ENCODE measurements at regions not wholly inside any gene's neighbourhood (a gene's known extent, or its start where the extent isn't known, plus 50 kb on each side); places are given as distances from the start of the nearest gene placed in this dataset.
"Not testable (repeated sequence)": the region's sequence is repeated elsewhere in the genome, so short reads cannot be mapped to it uniquely, and the experiment has no call there.

DNA sequence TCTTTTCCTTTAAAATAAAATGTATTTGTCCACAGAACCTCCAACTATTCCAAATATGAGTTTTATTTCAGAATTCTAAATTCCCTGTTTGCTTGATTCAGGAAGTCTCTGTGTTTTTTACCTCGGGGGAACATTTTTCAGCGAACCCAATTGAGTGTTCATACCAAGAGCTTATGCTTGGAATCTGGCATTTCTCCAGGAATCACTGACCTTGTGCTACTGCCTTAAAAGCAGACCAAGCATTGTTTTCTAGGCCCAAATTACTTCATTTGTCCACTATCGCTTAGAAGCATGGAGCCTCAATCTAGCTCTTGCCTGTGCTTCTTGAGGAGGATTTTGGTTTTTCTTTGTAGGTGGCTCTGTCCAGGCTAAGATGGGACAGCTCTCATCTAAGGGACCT, 59.4 kb downstream of the EBLN1 start:
- no peak for DNase-seq

- DNase-seq: no peak
Measured at GRCh38 chr10:22156750-22157149, 61.1 kb downstream of the EBLN1 start.

DNA sequence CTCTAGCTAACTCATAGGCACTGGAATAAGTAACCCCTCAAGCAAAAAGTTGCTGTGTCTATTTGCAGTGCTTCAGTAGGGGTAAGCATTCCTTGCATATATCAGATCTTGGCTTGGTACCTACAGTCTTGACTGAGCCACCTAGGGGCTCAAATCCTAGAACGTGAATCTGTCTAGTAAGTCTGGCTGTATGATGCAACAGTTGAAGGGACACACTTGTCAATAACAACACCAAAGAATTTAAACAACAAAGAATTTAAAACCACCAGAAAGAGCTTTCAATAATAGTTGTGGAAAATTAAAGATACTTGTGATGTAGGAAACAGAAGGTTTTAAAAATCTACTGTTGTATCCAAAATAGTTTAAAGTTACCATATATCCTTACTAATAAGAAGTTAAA, 65.4 kb downstream of the EBLN1 start:
- DNase-seq: no peak

- no peak for DNase-seq
Measured at GRCh38 chr10:22150842-22151241, 67.0 kb downstream of the EBLN1 start.

DNA sequence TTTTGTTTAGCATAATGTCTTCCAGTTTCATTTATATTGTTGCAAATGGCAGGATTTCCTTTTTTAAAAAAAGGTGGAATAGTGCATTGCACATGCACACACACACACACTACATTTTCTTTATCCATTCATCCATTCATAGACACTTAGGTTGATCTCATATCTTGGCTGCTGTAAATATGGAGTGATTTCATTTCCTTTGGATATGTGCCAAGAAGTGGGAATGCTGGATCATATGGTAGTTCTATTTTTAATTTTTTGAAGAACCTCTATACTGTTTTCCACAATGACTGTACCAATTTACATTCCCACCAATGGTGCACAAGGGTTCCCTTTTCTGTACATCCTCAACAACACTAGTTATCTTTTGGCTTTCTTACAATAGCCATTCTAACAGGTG, 68.9 kb downstream of the EBLN1 start:
- no peak for DNase-seq

GRCh38 chr10:22145873-22146272, 71.9 kb downstream of the EBLN1 start:
- not testable (repeated sequence) for DNase-seq

GRCh38 chr10:22137542-22137941, 80.3 kb downstream of the EBLN1 start:
- DNase-seq: no peak

GRCh38 chr10:22135591-22135990, 82.2 kb downstream of the EBLN1 start:
- no peak for DNase-seq

GRCh38 chr10:22133749-22134624, 83.8 kb downstream of the EBLN1 start:
- DNase-seq: no peak

- not testable (repeated sequence) for DNase-seq
Measured at GRCh38 chr10:22130824-22131223, 87.0 kb downstream of the EBLN1 start.

GRCh38 chr10:22129612-22130011, 88.2 kb downstream of the EBLN1 start:
- DNase-seq: not testable (repeated sequence)

GRCh38 chr10:22121181-22121580, 96.6 kb downstream of the EBLN1 start:
- DNase-seq: not testable (repeated sequence)

DNA sequence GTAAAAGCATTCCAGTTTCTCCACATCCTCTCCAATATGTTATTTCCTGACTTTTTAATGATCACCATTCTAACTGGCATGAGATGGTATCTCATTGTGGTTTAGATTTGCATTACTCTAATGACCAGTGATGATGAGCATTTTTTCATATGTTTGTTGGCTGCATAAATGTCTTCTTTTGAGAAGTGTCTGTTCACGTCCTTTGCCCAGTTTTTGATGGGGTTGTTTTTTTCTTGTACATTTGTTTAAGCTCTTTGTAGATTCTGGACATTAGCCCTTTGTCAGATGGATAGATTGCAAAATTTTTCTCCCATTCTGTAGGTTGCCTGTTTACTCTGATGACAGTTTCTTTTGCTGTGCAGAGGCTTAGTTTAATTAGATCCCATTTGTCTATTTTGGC, 97.7 kb downstream of the EBLN1 start:
- not testable (repeated sequence) for DNase-seq

- not testable (repeated sequence) for DNase-seq
Measured at GRCh38 chr10:22119575-22119974, 98.2 kb downstream of the EBLN1 start.

DNA sequence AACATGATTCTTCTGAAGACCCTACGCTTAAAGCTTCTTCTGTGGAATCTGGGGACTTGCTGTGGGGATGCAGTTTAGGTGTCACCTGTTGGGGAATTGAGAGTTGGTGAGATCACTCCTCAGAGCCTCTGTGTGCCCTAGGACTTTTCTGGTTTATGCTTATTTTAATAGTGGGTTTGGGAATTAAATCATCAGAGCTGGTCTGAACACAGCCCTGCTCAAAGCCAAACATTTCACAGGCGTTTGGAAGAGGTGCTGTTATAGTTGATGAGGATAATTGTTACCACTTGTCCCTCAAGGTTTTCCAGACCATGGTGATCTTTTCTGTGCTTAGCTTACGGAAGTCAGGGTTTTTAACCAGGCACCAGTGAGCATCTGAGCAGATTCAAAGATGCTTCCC, 106.1 kb downstream of the EBLN1 start:
- DNase-seq: no peak

- no peak for DNase-seq
Measured at GRCh38 chr10:22111260-22111659, 106.6 kb downstream of the EBLN1 start.

- DNase-seq: no peak
Measured at GRCh38 chr10:22110761-22111160, 107.1 kb downstream of the EBLN1 start.

DNA sequence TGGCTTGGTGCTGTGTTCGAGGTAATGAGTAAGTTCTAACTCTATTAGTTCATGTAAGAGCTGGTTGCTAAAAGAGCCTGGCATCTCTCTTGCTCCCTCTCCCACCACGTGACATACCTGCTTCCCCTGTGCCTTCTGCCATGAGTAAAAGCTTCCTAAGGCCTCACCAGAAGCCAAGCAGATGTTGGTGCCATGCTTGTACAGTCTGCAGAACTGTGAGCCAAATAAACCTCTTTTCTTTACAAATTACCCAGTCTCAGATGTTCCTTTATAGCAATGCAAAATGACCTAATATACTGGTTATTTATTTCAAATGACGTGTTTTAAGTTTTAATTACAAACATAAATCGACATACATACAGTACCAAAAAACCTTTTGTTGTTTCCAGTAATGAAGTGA, 101.7 kb upstream of the DNAJC1 start:
- no peak for DNase-seq

DNA sequence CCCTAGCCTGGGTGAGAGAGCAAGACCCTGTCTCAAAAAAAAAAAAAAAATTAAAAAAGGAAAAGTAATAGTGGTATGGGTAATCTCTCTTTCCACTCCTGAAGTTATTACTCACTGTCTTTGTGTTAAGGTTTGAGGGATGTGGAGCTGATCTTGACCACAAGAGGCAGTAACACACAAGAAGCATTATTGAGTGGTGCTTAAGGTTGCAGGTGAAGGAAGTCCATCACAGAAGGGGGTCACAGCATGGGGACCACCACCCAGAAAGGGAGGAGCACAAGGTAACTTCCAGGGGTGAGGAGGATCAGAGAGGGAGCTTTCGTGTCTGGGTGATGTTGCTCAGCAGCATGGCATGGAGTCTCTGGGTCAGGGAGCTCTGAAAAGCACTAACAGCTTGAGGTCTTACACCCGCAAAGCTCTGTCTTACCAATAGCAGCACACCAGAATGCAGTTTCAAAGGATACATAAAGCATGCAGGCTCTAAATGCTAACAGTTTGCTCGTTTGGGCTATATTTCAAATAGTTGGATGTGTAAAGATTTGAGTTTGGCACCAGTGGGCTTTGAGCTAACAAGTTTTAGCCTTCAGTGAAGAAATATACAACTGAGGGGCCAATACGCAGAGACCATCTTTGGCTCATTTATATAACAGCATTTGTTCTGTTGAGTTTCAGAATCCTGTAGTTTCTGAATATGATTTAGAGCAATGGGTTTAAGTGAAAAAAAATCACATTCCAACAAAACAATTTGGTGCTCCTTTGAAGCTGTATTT, 100.4 kb upstream of the DNAJC1 start:
- DNase-seq: no peak

DNA sequence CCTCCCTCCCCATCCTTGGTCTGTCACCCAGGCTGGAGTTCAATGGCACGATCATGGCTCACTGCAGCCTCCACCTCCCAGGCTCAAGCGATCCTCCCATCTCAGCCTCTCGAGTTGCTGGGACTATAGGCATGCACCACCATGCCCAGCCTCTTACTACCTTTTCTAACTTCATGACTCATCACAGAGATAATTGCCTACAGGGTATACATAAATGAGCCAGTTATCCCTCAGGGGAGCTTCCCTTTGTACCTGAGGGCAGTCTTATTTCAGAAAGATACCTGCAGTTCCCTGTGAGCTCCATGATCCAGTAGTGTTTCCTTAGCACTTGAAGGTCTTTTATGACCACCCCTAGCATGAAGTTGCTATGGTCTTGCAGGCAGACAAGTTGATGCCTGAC, 94.2 kb upstream of the DNAJC1 start:
- DNase-seq: no peak

DNA sequence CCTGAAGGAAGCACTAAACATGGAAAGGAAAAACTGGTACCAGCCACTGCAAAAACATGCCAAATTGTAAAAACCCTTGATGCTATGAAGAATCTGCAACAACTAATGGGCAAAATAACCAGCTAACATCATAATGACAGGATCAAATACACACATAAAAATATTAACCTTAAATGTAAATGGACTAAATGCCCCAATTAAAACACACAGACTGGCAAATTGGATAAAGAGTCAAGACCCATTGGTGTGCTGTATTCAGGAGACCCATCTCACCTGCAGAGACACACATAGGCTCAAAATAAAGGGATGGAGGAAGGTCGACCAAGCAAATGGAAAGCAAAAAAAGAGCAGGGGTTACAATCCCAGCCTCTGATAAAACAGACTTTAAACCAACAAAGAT, 87.7 kb upstream of the DNAJC1 start:
- not testable (repeated sequence) for DNase-seq

DNA sequence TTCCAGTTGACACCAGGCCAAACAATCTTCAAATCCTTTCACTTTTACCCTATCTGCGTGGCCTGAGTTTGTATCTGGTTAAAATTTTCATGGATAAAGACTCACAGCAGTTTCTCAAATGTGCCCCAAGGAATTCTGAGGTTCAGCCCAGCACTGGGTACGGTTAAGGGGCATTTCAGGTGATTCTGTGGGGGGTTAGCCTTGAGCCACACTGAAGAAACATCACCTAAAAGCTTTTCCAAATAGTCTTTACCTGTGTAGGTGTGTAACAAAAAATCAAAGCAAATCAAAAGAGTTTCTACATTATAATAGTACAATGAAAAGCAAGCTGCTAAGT, 83.8 kb upstream of the DNAJC1 start:
- DNase-seq: no peak

GRCh38 chr10:22086730-22087401, 83.3 kb upstream of the DNAJC1 start:
- peak; percentile 47 for DNase-seq

DNA sequence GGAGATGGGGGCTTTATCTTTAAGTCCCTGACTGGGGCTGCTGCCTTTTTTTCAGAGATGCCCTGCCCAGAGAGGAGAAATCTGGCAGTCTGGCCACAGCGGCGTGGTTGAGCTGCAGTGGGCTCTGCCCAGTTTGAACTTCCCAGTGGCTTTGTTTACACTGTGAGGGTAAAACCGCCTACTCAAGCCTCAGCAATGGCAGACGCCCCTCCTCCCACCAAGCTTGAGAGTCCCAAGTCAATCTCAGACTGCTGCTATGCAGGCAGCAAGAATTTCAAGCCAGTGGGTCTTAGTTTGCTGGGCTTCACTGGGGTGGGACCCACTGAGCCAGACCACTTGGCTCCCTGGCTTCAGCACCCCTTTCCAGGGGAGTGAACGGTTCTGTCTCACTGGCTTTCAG, 76.4 kb upstream of the DNAJC1 start:
- not testable (repeated sequence) for DNase-seq

All from SHP77 treated with DMSO at 0.1 percent for 48 hours (cell line).